HEK293 (cell line): ENCODE measurements at regions not wholly inside any gene's neighbourhood (a gene's known extent, or its start where the extent isn't known, plus 50 kb on each side); places are given as distances from the start of the nearest gene placed in this dataset.

Source experiments
- FEZF1 ChIP-seq: fragments of 450-650 bp; formaldehyde crosslinking; IDR thresholded peaks from 2 replicates; pipeline ENCODE4 v1.5.1; 2016; ENCODE audit warnings: missing biosample characterization, missing genetic modification characterization
- SALL2 ChIP-seq: fragments of 450-650 bp; formaldehyde crosslinking; IDR thresholded peaks from 2 replicates; pipeline ENCODE4 v1.5.0; 2017; ENCODE audit warnings: missing biosample characterization, mild to moderate bottlenecking, missing genetic modification characterization, borderline replicate concordance
- SP2 ChIP-seq: fragments of 450-650 bp; formaldehyde crosslinking; IDR thresholded peaks from 2 replicates; pipeline ENCODE4 v1.5.1; 2016; ENCODE audit warnings: missing biosample characterization, missing genetic modification characterization
- SP7 ChIP-seq: fragments of 450-650 bp; formaldehyde crosslinking; IDR thresholded peaks from 2 replicates; pipeline ENCODE4 v1.5.1; 2016; ENCODE audit warnings: missing biosample characterization, missing genetic modification characterization
- TCF7L2 ChIP-seq: IDR thresholded peaks from 2 replicates; pipeline ENCODE4 v1.6.1; 2011; ENCODE audit warnings: low read depth, mild to moderate bottlenecking, inconsistent platforms, low read length, moderate library complexity, borderline replicate concordance
- ZBTB20 ChIP-seq: fragments of 450-650 bp; formaldehyde crosslinking; IDR thresholded peaks from 2 replicates; pipeline ENCODE4 v1.5.1; 2016; ENCODE audit warnings: missing biosample characterization, missing genetic modification characterization
- ZNF155 ChIP-seq: fragments of 450-650 bp; formaldehyde crosslinking; IDR thresholded peaks from 2 replicates; pipeline ENCODE4 v1.5.1; 2016; ENCODE audit warnings: missing biosample characterization, missing genetic modification characterization
- ZNF302 ChIP-seq: fragments of 450-650 bp; formaldehyde crosslinking; IDR thresholded peaks from 2 replicates; pipeline ENCODE4 v1.5.1; 2016; ENCODE audit warnings: missing biosample characterization, missing genetic modification characterization, low read depth
- ZNF629 ChIP-seq: fragments of 450-650 bp; formaldehyde crosslinking; IDR thresholded peaks from 2 replicates; pipeline ENCODE4 v1.5.1; 2017; ENCODE audit warnings: missing biosample characterization, missing genetic modification characterization
- TF ChIP-seq, protein P1 (sequence below): fragments of 450-650 bp; formaldehyde crosslinking; IDR thresholded peaks from 2 replicates; pipeline ENCODE4 v1.5.1; 2016; ENCODE audit warnings: missing biosample characterization, missing genetic modification characterization
- TF ChIP-seq, protein P2 (sequence below): fragments of 450-650 bp; formaldehyde crosslinking; IDR thresholded peaks from 2 replicates; pipeline ENCODE4 v1.5.1; 2016; ENCODE audit warnings: missing biosample characterization, missing genetic modification characterization
- TF ChIP-seq, protein P3 (sequence below): fragments of 450-650 bp; formaldehyde crosslinking; IDR thresholded peaks from 2 replicates; pipeline ENCODE4 v1.5.1; 2016; ENCODE audit warnings: missing biosample characterization, missing genetic modification characterization, low read depth

DNA sequence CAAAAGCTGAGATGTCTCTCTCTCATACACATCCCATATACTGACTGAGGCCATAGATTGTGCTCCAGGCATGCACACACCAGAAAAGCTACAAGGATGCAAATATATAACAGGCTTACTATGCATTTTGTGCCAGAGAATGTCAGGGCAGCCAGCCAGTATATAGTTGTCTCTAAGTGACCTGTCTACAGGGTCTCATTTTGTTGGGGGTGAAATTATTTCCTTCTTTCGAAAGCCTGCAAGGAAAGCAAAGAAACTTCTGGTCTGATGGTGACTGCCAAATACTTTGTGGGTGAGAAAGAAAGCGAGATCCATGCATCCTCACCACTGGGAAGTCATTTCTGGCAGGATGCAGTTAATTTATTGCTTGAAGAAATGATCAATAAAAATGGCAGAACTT, 70.2 kb downstream of the CDCA7 start:
- TF ChIP-seq, protein P1, sequence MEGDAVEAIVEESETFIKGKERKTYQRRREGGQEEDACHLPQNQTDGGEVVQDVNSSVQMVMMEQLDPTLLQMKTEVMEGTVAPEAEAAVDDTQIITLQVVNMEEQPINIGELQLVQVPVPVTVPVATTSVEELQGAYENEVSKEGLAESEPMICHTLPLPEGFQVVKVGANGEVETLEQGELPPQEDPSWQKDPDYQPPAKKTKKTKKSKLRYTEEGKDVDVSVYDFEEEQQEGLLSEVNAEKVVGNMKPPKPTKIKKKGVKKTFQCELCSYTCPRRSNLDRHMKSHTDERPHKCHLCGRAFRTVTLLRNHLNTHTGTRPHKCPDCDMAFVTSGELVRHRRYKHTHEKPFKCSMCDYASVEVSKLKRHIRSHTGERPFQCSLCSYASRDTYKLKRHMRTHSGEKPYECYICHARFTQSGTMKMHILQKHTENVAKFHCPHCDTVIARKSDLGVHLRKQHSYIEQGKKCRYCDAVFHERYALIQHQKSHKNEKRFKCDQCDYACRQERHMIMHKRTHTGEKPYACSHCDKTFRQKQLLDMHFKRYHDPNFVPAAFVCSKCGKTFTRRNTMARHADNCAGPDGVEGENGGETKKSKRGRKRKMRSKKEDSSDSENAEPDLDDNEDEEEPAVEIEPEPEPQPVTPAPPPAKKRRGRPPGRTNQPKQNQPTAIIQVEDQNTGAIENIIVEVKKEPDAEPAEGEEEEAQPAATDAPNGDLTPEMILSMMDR (tag by site-specific recombination), result no peak
- no peak for TF ChIP-seq SALL2
- TF ChIP-seq, protein P2, sequence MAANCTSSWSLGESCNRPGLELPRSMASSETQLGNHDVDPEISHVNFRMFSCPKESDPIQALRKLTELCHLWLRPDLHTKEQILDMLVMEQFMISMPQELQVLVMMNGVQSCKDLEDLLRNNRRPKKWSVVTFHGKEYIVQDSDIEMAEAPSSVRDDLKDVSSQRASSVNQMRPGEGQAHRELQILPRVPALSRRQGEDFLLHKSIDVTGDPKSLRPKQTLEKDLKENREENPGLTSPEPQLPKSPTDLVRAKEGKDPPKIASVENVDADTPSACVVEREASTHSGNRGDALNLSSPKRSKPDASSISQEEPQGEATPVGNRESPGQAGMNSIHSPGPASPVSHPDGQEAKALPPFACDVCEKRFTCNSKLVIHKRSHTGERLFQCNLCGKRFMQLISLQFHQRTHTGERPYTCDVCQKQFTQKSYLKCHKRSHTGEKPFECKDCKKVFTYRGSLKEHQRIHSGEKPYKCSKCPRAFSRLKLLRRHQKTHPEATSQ (tag by site-specific recombination), result no peak
- no peak for TF ChIP-seq ZNF302 (tag by site-specific recombination)
- TF ChIP-seq SP2 (tag by site-specific recombination), result no peak
- TF ChIP-seq TCF7L2, result no peak
- TF ChIP-seq SP7, result no peak
- no peak for TF ChIP-seq ZBTB20
- TF ChIP-seq FEZF1 (tag by site-specific recombination), result no peak
- no peak for TF ChIP-seq ZNF155
- TF ChIP-seq ZNF629 (tag by site-specific recombination), result no peak
- TF ChIP-seq, protein P3, sequence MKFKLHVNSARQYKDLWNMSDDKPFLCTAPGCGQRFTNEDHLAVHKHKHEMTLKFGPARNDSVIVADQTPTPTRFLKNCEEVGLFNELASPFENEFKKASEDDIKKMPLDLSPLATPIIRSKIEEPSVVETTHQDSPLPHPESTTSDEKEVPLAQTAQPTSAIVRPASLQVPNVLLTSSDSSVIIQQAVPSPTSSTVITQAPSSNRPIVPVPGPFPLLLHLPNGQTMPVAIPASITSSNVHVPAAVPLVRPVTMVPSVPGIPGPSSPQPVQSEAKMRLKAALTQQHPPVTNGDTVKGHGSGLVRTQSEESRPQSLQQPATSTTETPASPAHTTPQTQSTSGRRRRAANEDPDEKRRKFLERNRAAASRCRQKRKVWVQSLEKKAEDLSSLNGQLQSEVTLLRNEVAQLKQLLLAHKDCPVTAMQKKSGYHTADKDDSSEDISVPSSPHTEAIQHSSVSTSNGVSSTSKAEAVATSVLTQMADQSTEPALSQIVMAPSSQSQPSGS (tag by site-specific recombination), result no peak
